NCI-H1694 treated with DMSO at 0.1 percent for 48 hours (cell line): ENCODE measurements at regions not wholly inside any gene's neighbourhood (a gene's known extent, or its start where the extent isn't known, plus 50 kb on each side); places are given as distances from the start of the nearest gene placed in this dataset.

ENCODE experiments used
- DNase-seq: peaks from one replicate; lab custom pipeline; 2025; lab: John Stamatoyannopoulos, UW

GRCh38 chr21:14722841-14723483 lies 176.8 kb upstream of the SAMSN1 start:
- no peak for DNase-seq

DNA sequence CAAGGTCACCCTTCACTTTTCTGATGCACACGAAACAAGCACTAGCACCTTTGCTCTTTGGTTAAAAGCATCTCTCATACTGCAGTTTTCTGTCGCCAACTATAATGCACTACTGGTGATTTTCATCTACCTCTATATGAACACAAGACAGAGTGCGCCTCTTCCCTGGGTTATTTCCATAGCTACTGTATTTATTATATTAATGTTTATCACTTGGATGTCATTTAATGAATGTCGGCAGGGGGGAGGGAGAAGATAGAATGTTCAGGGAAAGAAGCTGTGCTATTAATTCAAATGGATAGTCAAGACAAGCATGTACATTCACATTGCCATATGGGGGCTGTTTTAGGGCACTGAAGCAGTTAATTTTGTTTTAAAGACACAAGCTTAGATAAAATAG lies 174.1 kb upstream of the SAMSN1 start:
- no peak for DNase-seq

DNA sequence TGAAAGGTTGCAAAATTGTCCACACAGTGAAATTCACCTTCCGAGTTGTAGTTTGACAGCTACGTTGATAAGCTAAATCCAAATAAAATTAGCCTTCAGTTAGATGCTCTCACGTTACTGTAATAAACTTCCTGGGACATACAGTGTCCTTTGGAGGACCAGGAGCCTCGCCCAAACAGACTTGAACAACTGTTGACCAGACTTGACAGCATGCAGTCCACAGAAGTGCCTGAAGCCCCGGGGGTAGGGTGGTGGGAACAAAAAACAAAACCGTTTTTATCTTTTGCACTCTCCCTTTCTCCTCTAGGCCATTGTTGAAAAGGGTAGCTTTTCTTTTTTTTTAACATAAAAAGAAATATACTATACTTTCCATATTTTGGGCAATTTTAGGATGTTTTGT lies 172.8 kb upstream of the SAMSN1 start:
- no peak for DNase-seq

GRCh38 chr21:14716761-14717396 lies 170.8 kb upstream of the SAMSN1 start:
- no peak for DNase-seq

DNA sequence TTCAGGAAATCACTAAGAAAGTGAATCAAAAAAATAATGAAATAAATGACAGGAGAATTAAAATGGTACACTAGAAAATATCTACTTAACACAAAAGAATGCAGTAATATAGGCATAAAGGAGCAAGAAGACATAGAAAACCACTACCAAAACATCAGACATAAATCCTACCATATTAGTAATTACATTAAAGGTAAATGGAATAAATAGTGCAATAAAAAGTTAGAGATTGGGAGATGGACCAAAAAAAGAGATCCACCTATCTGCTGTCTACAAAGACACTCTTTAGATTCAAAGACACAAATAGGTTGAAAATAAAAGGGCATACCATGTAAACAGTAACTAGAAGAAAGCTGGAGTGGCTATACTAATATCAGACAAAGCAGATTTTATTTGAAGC lies 167.0 kb upstream of the SAMSN1 start:
- no peak for DNase-seq

DNA sequence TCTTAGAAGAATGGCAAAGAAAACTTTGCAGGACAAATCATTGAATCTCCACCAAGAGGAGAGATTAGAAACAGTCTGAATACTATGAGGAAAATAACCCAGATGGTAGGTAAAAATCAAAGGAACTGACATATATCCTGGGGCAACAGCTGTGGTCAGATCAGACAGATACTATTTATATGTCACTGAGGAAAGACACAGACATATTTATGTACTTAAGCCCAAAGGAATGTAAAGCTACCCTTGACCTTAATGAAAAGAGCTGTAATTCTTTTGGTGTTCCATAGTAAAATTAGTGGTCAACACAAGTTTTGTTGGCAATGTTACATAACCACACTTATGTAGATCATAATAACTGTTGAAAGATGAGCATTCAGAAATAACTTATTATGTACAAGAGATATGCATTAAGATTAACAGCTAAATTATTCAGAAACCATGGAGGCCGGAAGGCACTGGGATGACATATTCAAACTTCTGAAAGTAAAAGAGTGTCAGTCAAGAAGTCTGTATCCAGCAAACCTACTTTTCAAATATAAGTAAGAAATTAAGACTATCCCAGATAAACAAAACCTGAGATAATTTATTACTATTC lies 166.1 kb upstream of the SAMSN1 start:
- no peak for DNase-seq

DNA sequence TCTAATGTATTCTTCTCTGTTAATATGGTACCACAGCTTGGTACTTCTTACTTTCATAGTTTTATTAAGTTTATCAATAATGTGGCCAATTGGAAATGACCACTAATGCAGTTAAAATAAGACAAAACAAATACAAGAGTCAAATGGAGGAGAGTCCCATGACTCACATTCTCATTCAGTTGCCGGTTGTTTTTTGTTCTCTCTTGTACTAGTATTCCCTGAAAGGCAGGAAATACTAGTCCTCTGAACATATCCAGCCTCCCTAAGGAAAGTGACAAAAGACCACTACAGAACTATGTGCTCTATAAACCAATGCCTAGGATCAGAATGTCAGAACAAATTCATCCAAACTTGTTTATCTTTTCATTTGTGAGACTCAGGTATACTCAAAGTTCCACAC lies 165.2 kb upstream of the SAMSN1 start:
- DNase-seq: no peak

- no peak for DNase-seq
These were observed 161.5 kb upstream of the SAMSN1 start for GRCh38 chr21:14707511-14708020.

- DNase-seq: no peak
These were observed 160.8 kb upstream of the SAMSN1 start for GRCh38 chr21:14706712-14707510.

DNA sequence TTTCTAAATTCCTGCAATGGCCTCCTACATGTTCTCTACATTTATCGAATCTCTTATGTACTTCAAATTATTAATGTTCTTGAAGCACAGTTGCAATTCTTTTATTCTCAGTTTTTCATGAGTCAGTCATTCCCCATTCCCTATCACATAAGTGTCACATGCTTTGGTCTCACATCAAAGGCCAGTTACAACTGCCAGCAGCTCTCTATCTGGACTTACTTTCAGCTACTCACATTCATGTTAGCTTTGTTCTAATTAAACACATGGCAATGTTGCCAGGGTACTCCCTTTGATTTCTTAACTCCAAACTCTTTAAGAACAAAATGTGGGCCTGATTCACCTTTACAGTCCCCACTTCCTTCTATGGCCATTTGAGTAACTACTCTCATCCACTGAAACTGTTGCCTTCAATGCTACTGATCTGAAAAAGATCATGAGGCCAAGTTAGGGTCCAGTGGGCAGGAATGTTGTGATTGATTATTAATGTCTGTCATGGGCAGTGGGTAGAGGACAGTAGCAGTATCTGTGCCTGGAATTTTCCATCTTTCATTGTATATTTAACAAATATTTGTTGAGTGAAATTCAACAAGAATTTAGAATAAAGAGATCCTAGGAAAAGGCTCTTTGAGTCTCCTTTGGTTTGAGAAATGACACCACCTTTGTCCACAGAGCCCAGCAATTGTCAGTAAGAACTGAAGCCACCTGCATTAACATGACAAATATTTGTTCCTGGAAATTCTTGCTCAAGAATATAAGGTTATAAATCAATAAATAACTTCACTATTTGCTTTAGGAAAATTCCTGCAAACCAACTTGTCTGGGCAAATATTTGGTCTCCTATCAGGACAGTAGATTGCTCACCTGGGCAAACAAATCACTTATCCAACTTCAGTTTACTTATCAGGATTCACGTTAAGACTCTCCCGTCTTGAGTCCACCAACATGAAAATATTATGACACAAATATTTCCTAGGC lies 153.6 kb upstream of the SAMSN1 start:
- DNase-seq: no peak

DNA sequence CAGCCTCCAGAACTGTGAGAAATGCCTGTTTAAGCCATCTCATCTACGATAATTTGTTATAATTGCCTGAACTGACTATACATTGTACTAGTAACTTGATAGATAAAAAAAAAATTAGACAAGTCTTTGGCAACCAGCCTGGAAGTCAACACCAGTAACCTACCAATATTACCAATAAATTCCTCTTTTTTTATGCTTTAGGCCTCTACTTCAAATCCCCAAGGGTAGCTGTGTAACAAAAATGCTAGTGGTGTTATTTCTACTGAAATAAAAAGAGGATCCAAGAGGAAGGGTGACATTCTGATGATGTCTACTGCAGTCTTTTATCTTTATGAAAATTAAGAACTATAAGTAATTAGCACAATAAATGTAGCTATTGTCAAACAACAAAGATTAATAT lies 151.7 kb upstream of the SAMSN1 start:
- no peak for DNase-seq

GRCh38 chr21:14694817-14695216 lies 148.7 kb upstream of the SAMSN1 start:
- no peak for DNase-seq

DNA sequence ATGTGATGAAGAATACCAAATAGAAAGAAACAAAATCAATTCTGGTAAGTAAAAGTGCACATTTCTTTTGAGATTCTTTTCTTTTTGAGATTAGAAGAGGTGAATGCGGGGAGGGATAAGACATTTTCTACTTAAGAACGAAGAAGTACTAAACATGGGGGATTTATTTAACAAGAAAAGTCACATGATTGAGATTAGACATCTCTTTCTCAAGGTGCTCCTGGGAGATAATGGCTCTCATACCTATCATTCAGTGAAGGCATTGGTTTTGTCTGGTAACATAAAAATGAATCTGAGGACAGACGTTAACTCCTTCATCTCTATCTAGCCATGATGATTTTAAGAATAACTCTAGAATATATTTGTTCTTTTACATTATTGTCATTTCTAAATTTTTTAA lies 147.9 kb upstream of the SAMSN1 start:
- no peak for DNase-seq

GRCh38 chr21:14691914-14692313 lies 145.8 kb upstream of the SAMSN1 start:
- no peak for DNase-seq

GRCh38 chr21:14690886-14691285 lies 144.8 kb upstream of the SAMSN1 start:
- no peak for DNase-seq

DNA sequence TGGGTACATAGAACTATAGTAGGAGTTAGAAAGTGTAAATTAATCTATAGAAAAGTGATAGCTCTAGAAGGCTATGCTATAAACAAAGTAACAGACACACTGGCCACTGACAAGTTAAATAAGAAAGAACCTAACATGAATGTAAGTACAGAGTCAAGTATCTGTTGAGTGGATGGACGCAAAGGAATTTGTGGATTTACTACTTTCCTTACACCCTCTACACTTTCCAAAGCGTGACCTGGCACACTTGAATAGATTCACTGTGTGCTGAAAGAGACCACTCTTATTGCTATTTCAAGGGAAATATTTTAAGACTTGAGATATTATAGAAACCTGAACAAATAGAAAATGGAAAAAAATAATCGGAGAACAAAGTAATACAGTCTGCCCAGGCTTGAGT lies 142.8 kb upstream of the SAMSN1 start:
- no peak for DNase-seq

- DNase-seq: no peak
These were observed 142.3 kb upstream of the SAMSN1 start for GRCh38 chr21:14688412-14688811.

DNA sequence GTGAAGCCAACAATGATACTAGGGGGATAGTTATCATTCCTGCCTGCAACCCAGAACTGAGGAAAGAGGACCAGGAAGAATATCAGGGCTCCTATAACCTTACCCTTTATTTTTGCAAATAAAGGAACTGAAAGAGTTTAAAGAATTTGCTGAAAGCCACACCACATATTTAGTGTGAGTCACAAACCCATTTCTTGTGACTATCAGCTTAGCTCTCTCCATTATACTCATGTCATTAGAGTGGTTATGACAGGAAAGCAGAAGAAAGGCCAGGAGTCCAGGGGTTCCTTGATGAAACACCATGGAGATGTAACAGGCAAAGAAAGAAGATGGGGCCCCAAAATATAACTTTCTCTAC lies 141.1 kb upstream of the SAMSN1 start:
- no peak for DNase-seq

DNA sequence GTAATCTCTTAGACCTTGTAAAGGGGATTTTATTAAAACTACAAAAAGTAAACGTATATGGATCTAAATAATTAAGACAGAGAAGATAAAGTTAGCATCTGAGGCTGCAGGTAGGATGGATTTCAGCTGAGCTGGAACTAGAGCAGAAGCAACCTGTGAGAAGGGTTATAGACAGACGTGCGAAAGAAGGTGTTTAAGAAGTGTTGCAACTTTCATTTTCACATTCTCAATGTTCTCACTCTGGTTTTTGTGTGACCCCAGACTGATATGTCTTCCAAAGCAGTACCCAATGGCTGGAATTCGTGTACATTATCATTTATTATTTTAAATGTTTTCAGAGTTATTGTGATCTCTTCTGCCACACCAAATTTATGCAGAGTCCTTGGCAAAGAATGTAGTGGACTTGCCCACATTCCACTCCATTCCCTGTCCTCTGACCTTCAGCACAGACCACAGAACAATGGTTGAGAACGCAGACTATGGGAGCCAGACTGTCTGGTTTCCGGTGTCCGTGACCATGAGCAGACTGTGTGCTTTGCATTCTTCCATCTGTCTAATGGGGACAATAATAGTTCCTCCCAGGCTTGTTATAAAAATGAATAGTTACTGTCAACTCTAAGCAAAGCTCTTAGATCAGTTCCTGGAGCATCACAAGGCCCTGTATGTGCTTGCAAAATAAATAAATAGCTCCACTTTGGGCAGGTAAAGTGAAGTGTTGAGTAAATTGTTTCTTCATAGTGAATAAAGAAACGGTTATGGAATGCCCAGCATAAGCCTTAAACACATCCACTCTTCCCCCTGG lies 140.6 kb upstream of the SAMSN1 start:
- DNase-seq: no peak

- no peak for DNase-seq
These were observed 139.5 kb upstream of the SAMSN1 start for GRCh38 chr21:14685568-14685967.

GRCh38 chr21:14684071-14684470 lies 138.0 kb upstream of the SAMSN1 start:
- no peak for DNase-seq
